HG02642 (cell line): ENCODE measurements at regions not wholly inside any gene's neighbourhood (a gene's known extent, or its start where the extent isn't known, plus 50 kb on each side); places are given as distances from the start of the nearest gene placed in this dataset.

Experiments used
- ATAC-seq: cut with Tn5 transposase; IDR thresholded peaks from one replicate; pipeline ENCODE4 v1.9.1; 2021; ENCODE audit warnings: mild to moderate bottlenecking; ENCODE audit not compliant: unreplicated experiment, poor library complexity

- no peak for ATAC-seq
Measured at GRCh38 chr5:152274224-152274623, 130.9 kb downstream of the NMUR2 start.

- ATAC-seq = no peak
Measured at GRCh38 chr5:152271420-152271819, 133.7 kb downstream of the NMUR2 start.

- no peak for ATAC-seq
Measured at GRCh38 chr5:152270096-152270495, 135.0 kb downstream of the NMUR2 start.

- ATAC-seq = no peak
Measured at GRCh38 chr5:152269533-152269932, 135.5 kb downstream of the NMUR2 start.

- no peak for ATAC-seq
Measured at GRCh38 chr5:152264645-152265254, 140.3 kb downstream of the NMUR2 start.

GRCh38 chr5:152262667-152263066 lies 142.4 kb downstream of the NMUR2 start:
- ATAC-seq = no peak

GRCh38 chr5:152260940-152261339 lies 144.1 kb downstream of the NMUR2 start:
- no peak for ATAC-seq

GRCh38 chr5:152259702-152260101 lies 145.4 kb downstream of the NMUR2 start:
- no peak for ATAC-seq

- ATAC-seq = no peak
Measured at GRCh38 chr5:152256580-152256979, 148.5 kb downstream of the NMUR2 start.

GRCh38 chr5:152255411-152255810 lies 149.7 kb downstream of the NMUR2 start:
- no peak for ATAC-seq

- ATAC-seq = no peak
Measured at GRCh38 chr5:152247850-152248385, 157.2 kb downstream of the NMUR2 start.

- ATAC-seq = no peak
Measured at GRCh38 chr5:152246401-152246800, 158.7 kb downstream of the NMUR2 start.

GRCh38 chr5:152237531-152237930 lies 167.5 kb downstream of the NMUR2 start:
- ATAC-seq = no peak

GRCh38 chr5:152226191-152226590 lies 178.9 kb downstream of the NMUR2 start:
- ATAC-seq = no peak

- no peak for ATAC-seq
Measured at GRCh38 chr5:152221721-152222629, 183.1 kb downstream of the NMUR2 start.

- no peak for ATAC-seq
Measured at GRCh38 chr5:152218694-152219093, 186.4 kb downstream of the NMUR2 start.

- ATAC-seq = no peak
Measured at GRCh38 chr5:152205804-152206203, 199.3 kb downstream of the NMUR2 start.

GRCh38 chr5:152202321-152202720 lies 202.8 kb downstream of the NMUR2 start:
- ATAC-seq = no peak

- ATAC-seq = no peak
Measured at GRCh38 chr5:152193391-152194107, 211.5 kb downstream of the NMUR2 start.

- ATAC-seq = no peak
Measured at GRCh38 chr5:152188251-152188650, 216.8 kb downstream of the NMUR2 start.

- ATAC-seq = no peak
Measured at GRCh38 chr5:152187668-152188067, 217.4 kb downstream of the NMUR2 start.
